ENCODE measurements at regions not wholly inside any gene's neighbourhood (a gene's known extent, or its start where the extent isn't known, plus 50 kb on each side); places are given as distances from the start of the nearest gene placed in this dataset.

- DNase-seq (ENCODE audit: low spot score), result no peak
- TF ChIP-seq CTCF (IDR thresholded peaks at IDR 0.05; ENCODE audit: borderline replicate concordance, control extremely low read depth, extremely low read depth, insufficient read depth, missing control alignments), result no peak
- in situ Hi-C loops (cut with MboI; ENCODE audit: low sequenced_read_pairs, unreplicated experiment), result no loop called here
Observed at GRCh38 chr11:134780486-134781147, 368.6 kb upstream of the B3GAT1 start.

- in situ Hi-C loops (cut with MboI; ENCODE audit: low sequenced_read_pairs, unreplicated experiment), result no loop called here
- DNase-seq (ENCODE audit: low spot score), result no peak
- no peak for TF ChIP-seq CTCF (IDR thresholded peaks at IDR 0.05; ENCODE audit: borderline replicate concordance, control extremely low read depth, extremely low read depth, insufficient read depth, missing control alignments)
Observed at GRCh38 chr11:134779179-134779578, 367.1 kb upstream of the B3GAT1 start.

- in situ Hi-C loops (cut with MboI; ENCODE audit: low sequenced_read_pairs, unreplicated experiment), result no loop called here
- DNase-seq (ENCODE audit: low spot score), result no peak
- no peak for TF ChIP-seq CTCF (IDR thresholded peaks at IDR 0.05; ENCODE audit: borderline replicate concordance, control extremely low read depth, extremely low read depth, insufficient read depth, missing control alignments)
Observed at GRCh38 chr11:134768463-134768862, 356.4 kb upstream of the B3GAT1 start.

GRCh38 chr11:134765565-134765964 lies 353.5 kb upstream of the B3GAT1 start:
- TF ChIP-seq CTCF (IDR thresholded peaks at IDR 0.05; ENCODE audit: borderline replicate concordance, control extremely low read depth, extremely low read depth, insufficient read depth, missing control alignments), result no peak
- in situ Hi-C loops (cut with MboI; ENCODE audit: low sequenced_read_pairs, unreplicated experiment), result no loop called here
- no peak for DNase-seq (ENCODE audit: low spot score)

- in situ Hi-C loops (cut with MboI; ENCODE audit: low sequenced_read_pairs, unreplicated experiment), result no loop called here
- no peak for TF ChIP-seq CTCF (IDR thresholded peaks at IDR 0.05; ENCODE audit: borderline replicate concordance, control extremely low read depth, extremely low read depth, insufficient read depth, missing control alignments)
- DNase-seq (ENCODE audit: low spot score), result no peak
Observed at GRCh38 chr11:134764966-134765365, 352.9 kb upstream of the B3GAT1 start.

GRCh38 chr11:134764367-134764766 lies 352.3 kb upstream of the B3GAT1 start:
- DNase-seq (ENCODE audit: low spot score), result no peak
- TF ChIP-seq CTCF (IDR thresholded peaks at IDR 0.05; ENCODE audit: borderline replicate concordance, control extremely low read depth, extremely low read depth, insufficient read depth, missing control alignments), result no peak
- in situ Hi-C loops (cut with MboI; ENCODE audit: low sequenced_read_pairs, unreplicated experiment), result no loop called here

All from GM13976 (cell line).